ENCODE measurements at regions not wholly inside any gene's neighbourhood (a gene's known extent, or its start where the extent isn't known, plus 50 kb on each side); places are given as distances from the start of the nearest gene placed in this dataset.

DNA sequence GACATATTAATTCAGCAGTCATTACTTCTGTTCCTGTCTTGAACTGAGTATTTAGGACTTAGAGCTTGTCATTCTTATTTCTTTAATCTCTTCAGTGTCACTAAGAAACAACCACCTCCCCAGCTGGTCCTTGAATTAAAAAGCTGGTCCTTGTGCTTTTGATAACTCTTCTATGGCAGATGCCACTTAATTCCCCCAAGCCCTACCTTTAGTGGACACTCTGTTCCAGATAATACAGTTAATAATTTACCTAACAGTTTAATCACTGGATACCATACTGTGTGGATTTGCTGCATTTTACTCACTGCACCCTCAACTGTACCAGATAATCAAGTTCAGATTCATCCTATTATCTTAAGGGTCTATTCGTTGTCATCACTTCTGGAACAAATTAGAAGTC is 73.1 kb downstream of the SKA1 start:
- Histone ChIP-seq H3K27ac (no peak overlapping the region), H3K36me3 (no peaks in the 10 kb centered on the region), H3K4me3 (no peak overlapping the region), H3K79me2 (ENCODE audit: low read depth) (no peaks in the 10 kb centered on the region), H2AFZ (replicated peaks) (no peak overlapping the region), H3K27me3 (no peaks in the 10 kb centered on the region), H3K4me1 (no peaks in the 10 kb centered on the region), H3K4me2 (no peak overlapping the region), H3F3A (ENCODE audit: low read depth) (no peaks in the 10 kb centered on the region), H4K20me1 (ENCODE audit: low read depth) (no peaks in the 10 kb centered on the region), H3K9ac (no peak overlapping the region), H3K9me3 (ENCODE audit: low read depth) (no peaks in the 10 kb centered on the region)
- Mint-ChIP-seq H3K4me3 (no peak overlapping the region), H3K27me3 (ENCODE audit: insufficient read depth, low read depth) (no peaks in the 10 kb centered on the region), H3K36me3 (no peaks in the 10 kb centered on the region), H3K27ac (no peak overlapping the region), H3K9me3 (peaks cover 21% of the 10 kb centered on the region), H3K4me1 (no peaks in the 10 kb centered on the region)
- no peak for DNase-seq (ENCODE audit: low spot score)
- TF ChIP-seq EZH2phosphoT487 (IDR thresholded peaks at IDR 0.05) (no peak), CTCF (IDR thresholded peaks at IDR 0.05) (no peak), EZH2 (IDR thresholded peaks at IDR 0.05) (no peak)

GRCh38 chr18:50451100-50451842 is 76.4 kb downstream of the SKA1 start:
- Mint-ChIP-seq H3K4me1 (peaks cover 13% of the 10 kb centered on the region), H3K27me3 (ENCODE audit: insufficient read depth, low read depth) (no peaks in the 10 kb centered on the region), H3K9me3 (peaks cover 2% of the 10 kb centered on the region), H3K27ac (no peak overlapping the region), H3K4me3 (no peak overlapping the region), H3K36me3 (no peaks in the 10 kb centered on the region)
- Histone ChIP-seq H3F3A (ENCODE audit: low read depth) (no peaks in the 10 kb centered on the region), H3K36me3 (no peaks in the 10 kb centered on the region), H3K27ac (no peak overlapping the region), H3K4me3 (no peak overlapping the region), H3K9ac (no peak overlapping the region), H2AFZ (replicated peaks) (no peak overlapping the region), H3K4me1 (no peaks in the 10 kb centered on the region), H3K79me2 (ENCODE audit: low read depth) (no peaks in the 10 kb centered on the region), H3K9me3 (ENCODE audit: low read depth) (no peaks in the 10 kb centered on the region), H4K20me1 (ENCODE audit: low read depth) (no peaks in the 10 kb centered on the region), H3K27me3 (no peaks in the 10 kb centered on the region), H3K4me2 (no peak overlapping the region)
- no peak for DNase-seq (ENCODE audit: low spot score)
- TF ChIP-seq EZH2phosphoT487 (IDR thresholded peaks at IDR 0.05) (no peak), CTCF (IDR thresholded peaks at IDR 0.05) (no peak), EZH2 (IDR thresholded peaks at IDR 0.05) (no peak)

GRCh38 chr18:50453014-50453680 is 78.3 kb downstream of the SKA1 start:
- no peaks in the 10 kb centered on the region for H3K4me1 ChIP-seq
- DNase-seq (ENCODE audit: low spot score), result no peak
- no peaks in the 10 kb centered on the region for H3F3A ChIP-seq (ENCODE audit: low read depth)
- TF ChIP-seq EZH2phosphoT487 (IDR thresholded peaks at IDR 0.05), result no peak
- no peak for TF ChIP-seq CTCF (IDR thresholded peaks at IDR 0.05)
- Mint-ChIP-seq H3K9me3 (no peaks in the 10 kb centered on the region), H3K4me3 (no peak overlapping the region), H3K36me3 (no peaks in the 10 kb centered on the region), H3K27ac (no peak overlapping the region), H3K27me3 (ENCODE audit: insufficient read depth, low read depth) (no peaks in the 10 kb centered on the region), H3K4me1 (peaks cover 13% of the 10 kb centered on the region)
- H3K4me2 ChIP-seq, result no peak overlapping the region
- no peak overlapping the region for H3K27ac ChIP-seq
- no peaks in the 10 kb centered on the region for H3K27me3 ChIP-seq
- no peak overlapping the region for H2AFZ ChIP-seq (replicated peaks)
- no peaks in the 10 kb centered on the region for H3K36me3 ChIP-seq
- no peaks in the 10 kb centered on the region for H3K9me3 ChIP-seq (ENCODE audit: low read depth)
- no peak overlapping the region for H3K9ac ChIP-seq
- H3K79me2 ChIP-seq (ENCODE audit: low read depth), result no peaks in the 10 kb centered on the region
- H3K4me3 ChIP-seq, result no peak overlapping the region
- no peaks in the 10 kb centered on the region for H4K20me1 ChIP-seq (ENCODE audit: low read depth)
